ENCODE measurements at regions not wholly inside any gene's neighbourhood (a gene's known extent, or its start where the extent isn't known, plus 50 kb on each side); places are given as distances from the start of the nearest gene placed in this dataset.

- Histone ChIP-seq H4K20me1 (ENCODE audit: insufficient read depth, low read length) (no peaks in the 10 kb centered on the region), H3K4me2 (replicated peaks; ENCODE audit: extremely low read depth, low read length, poor library complexity, severe bottlenecking) (no peak overlapping the region), H3K36me3 (replicated peaks in 1 of 2; ENCODE audit: control insufficient read depth in 1 of 2, insufficient read depth in 2 of 2, low read length in 2 of 2) (no peaks in the 10 kb centered on the region), H3K79me2 (ENCODE audit: insufficient read depth, low read length) (no peaks in the 10 kb centered on the region), H3K4me3 (replicated peaks in 1 of 3; ENCODE audit: low read depth in 2 of 3, low read length in 3 of 3) (no peak overlapping the region), H3K4me1 (ENCODE audit: control insufficient read depth in 1 of 2, insufficient read depth in 2 of 2, low read length in 2 of 2) (no peaks in the 10 kb centered on the region), H3K9ac (ENCODE audit: insufficient read depth, low read length, poor library complexity, severe bottlenecking) (no peak overlapping the region), H3K27me3 (ENCODE audit: control insufficient read depth in 2 of 2, insufficient read depth in 2 of 2, low read length in 2 of 2) (no peaks in the 10 kb centered on the region), H3K9me3 (replicated peaks in 1 of 2; ENCODE audit: control insufficient read depth in 1 of 2, insufficient read depth in 1 of 2, low read length in 2 of 2) (peaks cover 50 to 85% of the 10 kb centered on the region in 2 donors), H3K27ac (ENCODE audit: low read depth in 1 of 2, low read length in 2 of 2) (no peak overlapping the region), H2AFZ (ENCODE audit: insufficient read depth, low read depth, low read length, poor library complexity, severe bottlenecking) (no peak overlapping the region)
- no peak for TF ChIP-seq CTCF (IDR thresholded peaks at IDR 0.05)
- Mint-ChIP-seq H3K4me3 (no peak overlapping the region), H3K36me3 (no peaks in the 10 kb centered on the region), H3K9me3 (peaks cover 48 to 69% (median 54%) of the 10 kb centered on the region in 7 donors), H3K27me3 (ENCODE audit: low read depth in 3 of 3) (peaks cover 2 to 5% (median 3%) of the 10 kb centered on the region in 3 donors), H3K4me1 (no peaks in the 10 kb centered on the region), H3K27ac (no peak overlapping the region)
- no peak for DNase-seq
- 84% methylated on average over 7 of the region's 8 CpGs for WGBS (ENCODE audit: insufficient coverage)
- intact Hi-C loops (cut with micrococcal nuclease), result no loop called here
These were observed 122.0 kb upstream of the PPP2R2D start for GRCh38 chr10:131778842-131779241.

DNA sequence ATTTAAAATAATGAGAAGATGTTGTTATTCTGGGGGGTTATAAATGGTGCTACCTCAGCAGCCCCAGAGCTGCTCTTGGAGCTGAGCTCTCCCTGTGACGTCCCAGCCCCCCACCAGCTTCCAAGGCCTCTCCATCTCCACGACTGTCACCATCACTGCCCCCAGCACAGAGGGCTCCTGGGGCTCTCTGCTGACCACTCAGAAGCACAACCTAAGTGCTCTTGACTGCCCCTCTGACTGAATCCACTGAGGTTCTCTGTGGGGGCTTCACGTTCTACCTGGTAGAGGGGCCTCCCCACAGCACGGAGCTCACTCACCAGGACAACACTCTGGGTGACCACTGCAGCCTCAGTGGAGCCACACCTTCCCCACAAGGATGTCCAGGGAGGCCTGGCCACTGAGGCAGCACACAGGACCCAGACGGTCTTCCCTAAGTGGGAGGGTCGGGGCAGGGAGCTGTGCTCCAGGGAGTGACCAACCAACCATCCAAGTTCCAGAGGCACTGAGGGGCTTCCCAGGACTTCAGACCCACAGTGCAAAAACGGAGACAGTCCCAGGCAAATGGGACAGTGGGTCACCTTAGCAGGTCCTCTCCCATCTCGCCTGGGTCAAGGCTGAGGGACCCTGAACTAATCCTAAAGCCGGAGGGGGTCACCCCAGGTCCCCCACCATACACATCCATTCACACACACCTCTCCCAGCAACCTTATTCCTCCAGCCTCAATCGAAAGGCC lies 121.0 kb upstream of the PPP2R2D start:
- H3K79me2 ChIP-seq (ENCODE audit: insufficient read depth, low read length), result no peaks in the 10 kb centered on the region
- H3K9me3 ChIP-seq (replicated peaks in 1 of 2; ENCODE audit: control insufficient read depth in 1 of 2, insufficient read depth in 1 of 2, low read length in 2 of 2), result peaks cover 50 to 85% of the 10 kb centered on the region in 2 donors
- H3K27ac Mint-ChIP-seq, result no peak overlapping the region
- no peak overlapping the region for H3K9ac ChIP-seq (ENCODE audit: insufficient read depth, low read length, poor library complexity, severe bottlenecking)
- H3K4me1 ChIP-seq (ENCODE audit: control insufficient read depth in 1 of 2, insufficient read depth in 2 of 2, low read length in 2 of 2), result no peaks in the 10 kb centered on the region
- H3K4me3 ChIP-seq (replicated peaks in 1 of 3; ENCODE audit: low read depth in 2 of 3, low read length in 3 of 3), result no peak overlapping the region
- intact Hi-C loops (cut with micrococcal nuclease), result loop anchor here in 1 of 2 donors (10.0 kb wide), 1 partner anchor 1585 kb away; no protein-coding TSS in a partner anchor
- H2AFZ ChIP-seq (ENCODE audit: insufficient read depth, low read depth, low read length, poor library complexity, severe bottlenecking), result no peak overlapping the region
- H3K9me3 Mint-ChIP-seq, result peaks cover 49 to 69% (median 54%) of the 10 kb centered on the region in 7 donors
- no peaks in the 10 kb centered on the region for H3K4me1 Mint-ChIP-seq
- 87% methylated on average over 10 of the region's 10 CpGs for WGBS (ENCODE audit: insufficient coverage)
- no peak for DNase-seq
- no peaks in the 10 kb centered on the region for H4K20me1 ChIP-seq (ENCODE audit: insufficient read depth, low read length)
- H3K4me2 ChIP-seq (replicated peaks; ENCODE audit: extremely low read depth, low read length, poor library complexity, severe bottlenecking), result no peak overlapping the region
- peaks cover 3 to 8% (median 3%) of the 10 kb centered on the region in 3 donors for H3K27me3 Mint-ChIP-seq (ENCODE audit: low read depth in 3 of 3)
- H3K36me3 Mint-ChIP-seq, result no peaks in the 10 kb centered on the region
- H3K4me3 Mint-ChIP-seq, result no peak overlapping the region
- no peak overlapping the region for H3K27ac ChIP-seq (ENCODE audit: low read depth in 1 of 2, low read length in 2 of 2)
- H3K36me3 ChIP-seq (replicated peaks in 1 of 2; ENCODE audit: control insufficient read depth in 1 of 2, insufficient read depth in 2 of 2, low read length in 2 of 2), result no peaks in the 10 kb centered on the region
- TF ChIP-seq CTCF (IDR thresholded peaks at IDR 0.05), result no peak
- H3K27me3 ChIP-seq (ENCODE audit: control insufficient read depth in 2 of 2, insufficient read depth in 2 of 2, low read length in 2 of 2), result no peaks in the 10 kb centered on the region

All from CD14-positive monocyte (primary cell).